HG02798 (cell line): ENCODE measurements at regions not wholly inside any gene's neighbourhood (a gene's known extent, or its start where the extent isn't known, plus 50 kb on each side); places are given as distances from the start of the nearest gene placed in this dataset.
"Not testable (repeated sequence)": the region's sequence is repeated elsewhere in the genome, so short reads cannot be mapped to it uniquely, and the experiment has no call there.

Source experiments
- ATAC-seq: cut with Tn5 transposase; IDR thresholded peaks from one replicate; pipeline ENCODE4 v1.9.1; 2021; ENCODE audit warnings: mild to moderate bottlenecking; ENCODE audit not compliant: unreplicated experiment, poor library complexity

DNA sequence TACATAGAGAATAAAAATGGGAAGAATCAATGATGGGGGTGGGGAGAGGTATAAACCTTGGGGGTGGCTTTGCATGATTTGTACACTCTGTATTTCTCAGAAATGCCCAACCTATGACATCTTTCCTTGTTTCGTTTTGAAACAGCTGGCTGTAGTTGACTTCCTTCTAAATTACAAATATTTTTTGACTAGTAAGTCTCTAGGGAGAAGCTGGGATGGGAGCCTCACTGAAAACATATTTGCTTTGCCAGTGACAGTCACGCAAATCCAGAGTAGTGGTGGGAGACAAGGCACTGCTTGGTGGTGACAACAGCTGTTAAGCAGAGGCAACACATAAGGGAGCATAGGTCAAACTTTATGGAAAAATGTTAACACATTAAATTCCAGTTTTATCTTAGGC is 440.5 kb downstream of the SEMA3D start:
- ATAC-seq = no peak

DNA sequence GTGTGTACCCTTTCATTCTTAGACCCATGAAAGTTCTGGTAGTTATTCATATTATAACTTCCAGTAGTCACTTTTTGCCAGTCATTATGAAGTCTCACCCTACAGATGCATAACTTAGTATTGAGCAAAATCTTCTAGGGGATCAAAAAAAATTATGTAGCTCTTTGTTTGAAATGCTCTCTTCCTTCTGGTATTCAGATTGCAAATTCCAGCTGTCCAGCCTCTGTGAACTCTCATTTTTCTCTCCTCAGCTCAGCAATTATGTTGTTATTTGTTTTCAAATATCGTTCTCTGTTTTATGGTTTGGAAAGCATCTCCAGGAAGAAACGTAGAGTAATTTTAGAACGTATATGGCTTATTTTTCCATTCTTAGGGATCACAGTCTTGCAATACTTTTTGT is 442.5 kb downstream of the SEMA3D start:
- no peak for ATAC-seq

GRCh38 chr7:84738583-84739150 is 448.2 kb downstream of the SEMA3D start:
- no peak for ATAC-seq

GRCh38 chr7:84735677-84736076 is 451.2 kb downstream of the SEMA3D start:
- no peak for ATAC-seq

DNA sequence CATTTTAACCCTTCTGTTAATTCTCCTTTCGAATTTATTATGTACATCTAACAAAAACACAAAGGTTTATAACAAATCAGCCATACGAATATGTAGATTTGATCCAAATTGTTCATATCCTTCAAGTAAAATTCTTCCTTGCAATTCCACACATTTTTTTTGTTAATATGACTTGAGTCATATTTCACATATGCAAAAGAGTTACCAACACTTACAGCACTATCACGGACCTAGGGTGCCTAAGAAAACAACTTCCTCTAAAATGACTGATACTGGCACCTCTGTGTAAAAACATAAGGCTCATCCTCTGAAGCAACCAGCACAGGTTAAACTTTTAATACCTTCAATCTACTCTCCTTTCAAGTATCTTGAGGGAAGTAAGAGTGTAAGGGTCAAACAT is 451.8 kb downstream of the SEMA3D start:
- ATAC-seq = no peak

DNA sequence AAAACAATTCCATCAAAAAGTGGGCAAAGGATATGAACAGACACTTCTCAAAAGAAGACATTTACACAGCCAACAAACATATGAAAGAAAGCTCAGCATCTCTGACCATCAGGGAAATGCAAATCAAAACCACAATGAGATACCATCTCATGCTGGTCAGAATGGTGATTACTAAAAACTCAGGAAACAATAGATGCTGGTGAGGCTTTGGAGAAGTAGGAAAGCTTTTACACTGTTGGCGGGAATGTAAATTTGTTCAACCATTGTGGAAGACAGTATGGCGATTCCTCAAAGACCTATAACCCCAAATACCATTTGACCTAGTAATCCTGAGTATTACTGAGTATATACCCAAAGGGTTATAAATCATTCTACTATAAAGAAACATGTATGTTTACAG is 452.9 kb downstream of the SEMA3D start:
- ATAC-seq = not testable (repeated sequence)

GRCh38 chr7:84730864-84731263 is 456.0 kb downstream of the SEMA3D start:
- ATAC-seq = not testable (repeated sequence)

DNA sequence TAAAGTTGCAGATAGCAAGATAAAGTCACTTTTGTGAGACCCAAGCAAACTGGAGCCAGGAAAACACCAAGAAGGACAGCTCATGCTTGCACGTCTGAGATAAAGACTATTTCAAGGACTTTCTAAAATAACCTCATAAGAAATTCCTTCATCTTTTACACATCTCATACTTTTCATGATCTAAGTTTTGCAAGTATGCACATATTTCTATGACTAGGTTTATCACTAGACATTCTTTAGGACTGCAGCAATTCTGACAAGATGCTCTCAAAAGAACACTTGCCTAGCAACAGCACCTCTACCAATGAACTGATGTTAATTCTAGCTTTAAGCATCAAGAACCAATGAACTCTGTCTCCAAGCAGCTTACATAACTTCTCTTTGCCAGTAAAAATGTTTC is 457.6 kb downstream of the SEMA3D start:
- no peak for ATAC-seq

DNA sequence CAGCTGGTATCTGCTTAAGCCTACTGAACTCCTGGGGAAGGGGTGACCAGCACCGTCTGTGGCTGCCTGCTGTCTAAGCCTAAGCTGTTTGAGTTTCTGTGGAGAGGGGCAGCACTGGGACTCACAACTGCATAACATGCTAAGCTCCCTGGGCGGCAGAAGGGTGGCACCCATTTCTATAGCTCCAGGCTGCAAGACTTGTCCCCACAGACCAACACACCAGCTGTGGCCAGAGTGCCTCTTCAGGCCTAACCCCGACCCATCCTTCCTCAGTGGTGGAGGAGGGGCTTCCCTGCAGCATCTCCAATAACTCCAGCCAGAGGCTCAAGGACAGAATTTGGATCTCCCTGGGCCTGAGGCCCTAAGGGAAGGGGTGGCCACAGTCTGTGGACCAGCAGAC is 464.1 kb downstream of the SEMA3D start:
- no peak for ATAC-seq

DNA sequence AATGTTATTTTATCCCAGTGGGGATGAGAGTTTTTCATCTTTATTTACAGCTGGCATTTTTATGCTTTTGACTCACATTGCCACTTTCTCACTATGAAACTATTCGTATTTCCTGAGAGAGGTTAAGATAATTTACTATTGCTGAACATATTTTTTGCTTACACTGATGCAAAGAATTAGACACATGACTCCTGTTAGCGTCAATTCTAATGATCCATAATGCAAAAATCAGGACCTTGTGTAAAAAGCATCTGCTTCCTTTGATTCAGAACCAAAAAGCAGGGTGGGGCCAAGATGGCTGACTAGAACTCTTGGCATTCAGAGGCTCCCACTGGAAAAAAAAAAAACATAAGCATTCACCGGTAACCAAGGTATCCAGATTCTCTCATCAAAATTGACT is 464.8 kb downstream of the SEMA3D start:
- ATAC-seq = no peak

GRCh38 chr7:84720456-84721097 is 466.3 kb downstream of the SEMA3D start:
- no peak for ATAC-seq

GRCh38 chr7:84714765-84715164 is 472.1 kb downstream of the SEMA3D start:
- ATAC-seq = no peak

DNA sequence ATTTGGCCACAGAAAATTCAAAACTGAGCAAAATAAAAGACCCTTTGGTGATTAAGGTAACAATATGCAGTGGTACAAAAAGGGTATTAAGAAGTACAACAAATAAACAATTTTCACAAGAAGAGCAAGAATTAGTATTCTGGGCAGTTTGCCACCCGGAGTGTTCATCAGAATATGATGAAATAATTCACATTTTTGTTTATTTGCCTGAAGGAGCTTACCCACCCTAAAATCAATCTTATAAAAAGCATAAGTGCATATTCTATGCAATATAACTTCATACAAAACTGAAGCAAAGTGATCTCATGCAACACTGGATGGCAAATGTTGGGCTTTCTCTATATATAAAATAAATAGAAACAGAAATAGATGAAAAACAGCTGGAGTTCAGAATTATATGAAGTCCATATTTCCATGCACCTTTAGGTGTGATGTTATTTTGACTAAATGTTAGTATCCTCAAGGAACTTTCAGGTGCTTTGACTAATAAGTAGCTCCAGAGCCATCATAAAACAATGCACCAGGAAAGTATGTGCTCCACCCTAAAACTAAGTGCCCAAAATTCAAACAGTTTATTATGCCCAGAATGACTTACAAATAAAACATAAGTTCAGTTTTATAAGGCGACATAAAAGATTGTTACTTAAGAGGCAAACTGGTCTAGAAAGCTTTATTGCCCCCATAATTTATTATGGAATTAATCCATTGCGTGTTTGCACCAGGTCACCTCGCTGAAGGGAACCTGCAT is 474.3 kb downstream of the SEMA3D start:
- no peak for ATAC-seq

DNA sequence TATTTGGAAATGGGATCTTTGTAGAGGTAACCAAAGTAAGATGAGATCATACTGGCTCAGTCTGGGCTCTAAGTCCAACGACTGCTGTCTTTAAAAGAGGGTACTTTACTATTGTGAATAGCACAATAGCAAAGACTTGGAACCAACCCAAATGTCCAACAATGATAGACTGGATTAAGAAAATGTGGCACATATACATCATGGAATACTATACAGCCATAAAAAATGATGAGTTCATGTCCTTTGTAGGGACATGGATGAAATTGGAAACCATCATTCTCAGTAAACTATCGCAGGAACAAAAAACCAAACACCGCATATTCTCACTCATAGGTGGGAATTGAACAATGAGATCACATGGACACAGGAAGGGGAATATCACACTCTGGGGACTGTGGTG is 476.3 kb downstream of the SEMA3D start:
- not testable (repeated sequence) for ATAC-seq

DNA sequence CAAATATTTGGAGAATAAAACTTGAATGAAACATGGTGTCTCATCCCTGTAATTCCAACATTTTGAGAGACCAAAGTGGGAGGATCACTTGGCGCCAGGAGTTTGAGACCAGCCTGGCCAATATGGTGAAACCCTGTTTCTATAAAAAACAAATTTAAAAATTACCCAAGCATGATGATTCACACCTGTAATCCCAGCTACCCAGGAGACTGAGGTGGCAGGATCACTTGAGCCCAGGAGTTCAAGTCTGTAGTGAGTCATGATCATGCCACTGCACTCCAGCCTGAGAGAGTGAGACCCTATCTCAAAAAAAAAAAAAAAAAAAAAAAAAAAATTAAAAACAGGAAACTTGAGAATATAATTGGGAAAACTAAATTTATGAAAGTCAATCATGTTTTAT is 481.1 kb downstream of the SEMA3D start:
- ATAC-seq = no peak

GRCh38 chr7:84705079-84705478 is 481.8 kb downstream of the SEMA3D start:
- ATAC-seq = no peak

GRCh38 chr7:84704380-84704779 is 482.5 kb downstream of the SEMA3D start:
- ATAC-seq = no peak

- no peak for ATAC-seq
Observed at GRCh38 chr7:84701524-84702306, 485.1 kb downstream of the SEMA3D start.

- no peak for ATAC-seq
Observed at GRCh38 chr7:84700563-84701370, 486.1 kb downstream of the SEMA3D start.

DNA sequence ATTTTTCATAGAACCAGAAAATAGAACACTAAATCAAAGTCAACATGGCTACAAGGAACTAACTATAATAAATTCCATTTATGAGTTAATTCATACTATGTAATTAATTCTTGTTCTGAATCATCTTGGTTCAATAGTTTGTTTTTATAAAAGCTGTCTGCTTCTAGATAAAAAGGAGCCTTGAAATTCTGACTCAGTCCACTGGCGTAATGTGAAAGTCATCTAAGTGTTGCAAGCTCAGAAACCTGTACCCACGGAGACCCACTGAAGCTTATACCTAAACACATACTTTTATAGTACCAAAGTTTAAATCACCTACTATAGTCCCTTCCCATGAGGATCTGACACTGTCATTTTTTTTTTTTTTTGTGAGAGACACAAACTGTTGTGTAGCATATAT is 489.4 kb downstream of the SEMA3D start:
- ATAC-seq = no peak
